ENCODE measurements at regions not wholly inside any gene's neighbourhood (a gene's known extent, or its start where the extent isn't known, plus 50 kb on each side); places are given as distances from the start of the nearest gene placed in this dataset.

- Histone ChIP-seq H3K9ac (ENCODE audit: low read length) (no peak overlapping the region), H3K79me2 (ENCODE audit: low read length) (no peaks in the 10 kb centered on the region), H3K9me2 (replicated peaks; ENCODE audit: insufficient read depth, low read length) (no peaks in the 10 kb centered on the region), H3K27me3 (ENCODE audit: low read length) (no peaks in the 10 kb centered on the region), H3K4me1 (ENCODE audit: low read length) (no peaks in the 10 kb centered on the region), H3K27ac (ENCODE audit: low read length) (no peak overlapping the region), H3K4me2 (ENCODE audit: low read depth, low read length, poor library complexity, severe bottlenecking) (no peak overlapping the region), H3K9me3 (ENCODE audit: low read length) (peaks cover 5% of the 10 kb centered on the region), H4K20me1 (ENCODE audit: insufficient read depth, low read depth, low read length) (no peaks in the 10 kb centered on the region), H3K4me3 (ENCODE audit: low read length) (no peak overlapping the region), H2AFZ (ENCODE audit: low read length) (no peak overlapping the region), H3K36me3 (ENCODE audit: insufficient read depth, low read length) (no peaks in the 10 kb centered on the region)
- peak; percentile 78 for DNase-seq
These were observed 213.0 kb upstream of the CELF4 start for GRCh38 chr18:37778417-37779165.

GRCh38 chr18:37769826-37770225, 204.2 kb upstream of the CELF4 start:
- H3K27me3 ChIP-seq (ENCODE audit: low read length) = no peaks in the 10 kb centered on the region
- no peak for DNase-seq
- H3K27ac ChIP-seq (ENCODE audit: low read length) = no peak overlapping the region
- no peak overlapping the region for H3K4me3 ChIP-seq (ENCODE audit: low read length)
- H3K4me2 ChIP-seq (ENCODE audit: low read depth, low read length, poor library complexity, severe bottlenecking) = no peak overlapping the region
- H4K20me1 ChIP-seq (ENCODE audit: insufficient read depth, low read depth, low read length) = no peaks in the 10 kb centered on the region
- no peaks in the 10 kb centered on the region for H3K79me2 ChIP-seq (ENCODE audit: low read length)
- no peaks in the 10 kb centered on the region for H3K9me2 ChIP-seq (replicated peaks; ENCODE audit: insufficient read depth, low read length)
- no peaks in the 10 kb centered on the region for H3K9me3 ChIP-seq (ENCODE audit: low read length)
- no peaks in the 10 kb centered on the region for H3K36me3 ChIP-seq (ENCODE audit: insufficient read depth, low read length)
- no peak overlapping the region for H3K9ac ChIP-seq (ENCODE audit: low read length)
- no peaks in the 10 kb centered on the region for H3K4me1 ChIP-seq (ENCODE audit: low read length)
- H2AFZ ChIP-seq (ENCODE audit: low read length) = no peak overlapping the region

GRCh38 chr18:37764541-37765288, 199.1 kb upstream of the CELF4 start:
- Histone ChIP-seq H3K9me3 (ENCODE audit: low read length) (no peaks in the 10 kb centered on the region), H3K9ac (ENCODE audit: low read length) (no peak overlapping the region), H3K36me3 (ENCODE audit: insufficient read depth, low read length) (no peaks in the 10 kb centered on the region), H3K9me2 (replicated peaks; ENCODE audit: insufficient read depth, low read length) (no peaks in the 10 kb centered on the region), H3K27me3 (ENCODE audit: low read length) (no peaks in the 10 kb centered on the region), H3K4me2 (ENCODE audit: low read depth, low read length, poor library complexity, severe bottlenecking) (no peak overlapping the region), H3K4me3 (ENCODE audit: low read length) (no peak overlapping the region), H3K4me1 (ENCODE audit: low read length) (no peaks in the 10 kb centered on the region), H3K79me2 (ENCODE audit: low read length) (no peaks in the 10 kb centered on the region), H3K27ac (ENCODE audit: low read length) (no peak overlapping the region), H4K20me1 (ENCODE audit: insufficient read depth, low read depth, low read length) (no peaks in the 10 kb centered on the region), H2AFZ (ENCODE audit: low read length) (no peak overlapping the region)
- no peak for DNase-seq

GRCh38 chr18:37762076-37762621, 196.6 kb upstream of the CELF4 start:
- H3K9ac ChIP-seq (ENCODE audit: low read length) = no peak overlapping the region
- H3K9me3 ChIP-seq (ENCODE audit: low read length) = no peaks in the 10 kb centered on the region
- no peak overlapping the region for H3K4me3 ChIP-seq (ENCODE audit: low read length)
- no peaks in the 10 kb centered on the region for H3K27me3 ChIP-seq (ENCODE audit: low read length)
- H3K4me2 ChIP-seq (ENCODE audit: low read depth, low read length, poor library complexity, severe bottlenecking) = no peak overlapping the region
- no peak overlapping the region for H2AFZ ChIP-seq (ENCODE audit: low read length)
- H3K9me2 ChIP-seq (replicated peaks; ENCODE audit: insufficient read depth, low read length) = 0 out of 2 replicates have a peak, but pooled peaks cover 3% of the 10 kb centered on the region
- H4K20me1 ChIP-seq (ENCODE audit: insufficient read depth, low read depth, low read length) = no peaks in the 10 kb centered on the region
- H3K27ac ChIP-seq (ENCODE audit: low read length) = no peak overlapping the region
- no peaks in the 10 kb centered on the region for H3K36me3 ChIP-seq (ENCODE audit: insufficient read depth, low read length)
- H3K79me2 ChIP-seq (ENCODE audit: low read length) = no peaks in the 10 kb centered on the region
- H3K4me1 ChIP-seq (ENCODE audit: low read length) = no peaks in the 10 kb centered on the region
- no peak for DNase-seq

GRCh38 chr18:37754141-37754540, 188.5 kb upstream of the CELF4 start:
- Histone ChIP-seq H4K20me1 (ENCODE audit: insufficient read depth, low read depth, low read length) (no peaks in the 10 kb centered on the region), H3K27ac (ENCODE audit: low read length) (no peak overlapping the region), H3K27me3 (ENCODE audit: low read length) (no peaks in the 10 kb centered on the region), H3K4me2 (ENCODE audit: low read depth, low read length, poor library complexity, severe bottlenecking) (no peak overlapping the region), H3K9me3 (ENCODE audit: low read length) (no peaks in the 10 kb centered on the region), H2AFZ (ENCODE audit: low read length) (no peak overlapping the region), H3K4me1 (ENCODE audit: low read length) (no peaks in the 10 kb centered on the region), H3K9me2 (replicated peaks; ENCODE audit: insufficient read depth, low read length) (no peaks in the 10 kb centered on the region), H3K79me2 (ENCODE audit: low read length) (no peaks in the 10 kb centered on the region), H3K4me3 (ENCODE audit: low read length) (no peak overlapping the region), H3K9ac (ENCODE audit: low read length) (no peak overlapping the region), H3K36me3 (ENCODE audit: insufficient read depth, low read length) (no peaks in the 10 kb centered on the region)
- no peak for DNase-seq

GRCh38 chr18:37742436-37742835, 176.8 kb upstream of the CELF4 start:
- Histone ChIP-seq H3K27me3 (ENCODE audit: low read length) (no peaks in the 10 kb centered on the region), H3K4me3 (ENCODE audit: low read length) (no peak overlapping the region), H3K9ac (ENCODE audit: low read length) (no peak overlapping the region), H3K27ac (ENCODE audit: low read length) (no peak overlapping the region), H3K9me3 (ENCODE audit: low read length) (no peaks in the 10 kb centered on the region), H4K20me1 (ENCODE audit: insufficient read depth, low read depth, low read length) (no peaks in the 10 kb centered on the region), H3K4me2 (ENCODE audit: low read depth, low read length, poor library complexity, severe bottlenecking) (no peak overlapping the region), H3K79me2 (ENCODE audit: low read length) (no peaks in the 10 kb centered on the region), H3K4me1 (ENCODE audit: low read length) (no peaks in the 10 kb centered on the region), H2AFZ (ENCODE audit: low read length) (no peak overlapping the region), H3K36me3 (ENCODE audit: insufficient read depth, low read length) (no peaks in the 10 kb centered on the region), H3K9me2 (replicated peaks; ENCODE audit: insufficient read depth, low read length) (no peaks in the 10 kb centered on the region)
- no peak for DNase-seq

GRCh38 chr18:37741032-37741623, 175.5 kb upstream of the CELF4 start:
- no peaks in the 10 kb centered on the region for H3K4me1 ChIP-seq (ENCODE audit: low read length)
- no peak overlapping the region for H3K9ac ChIP-seq (ENCODE audit: low read length)
- no peak overlapping the region for H2AFZ ChIP-seq (ENCODE audit: low read length)
- DNase-seq = no peak
- no peaks in the 10 kb centered on the region for H3K9me3 ChIP-seq (ENCODE audit: low read length)
- no peaks in the 10 kb centered on the region for H3K36me3 ChIP-seq (ENCODE audit: insufficient read depth, low read length)
- no peak overlapping the region for H3K4me2 ChIP-seq (ENCODE audit: low read depth, low read length, poor library complexity, severe bottlenecking)
- H3K27me3 ChIP-seq (ENCODE audit: low read length) = no peaks in the 10 kb centered on the region
- no peaks in the 10 kb centered on the region for H4K20me1 ChIP-seq (ENCODE audit: insufficient read depth, low read depth, low read length)
- no peaks in the 10 kb centered on the region for H3K79me2 ChIP-seq (ENCODE audit: low read length)
- H3K27ac ChIP-seq (ENCODE audit: low read length) = no peak overlapping the region
- no peak overlapping the region for H3K4me3 ChIP-seq (ENCODE audit: low read length)
- H3K9me2 ChIP-seq (replicated peaks; ENCODE audit: insufficient read depth, low read length) = no peaks in the 10 kb centered on the region

- Histone ChIP-seq H4K20me1 (ENCODE audit: insufficient read depth, low read depth, low read length) (no peaks in the 10 kb centered on the region), H3K27me3 (ENCODE audit: low read length) (no peaks in the 10 kb centered on the region), H3K9me3 (ENCODE audit: low read length) (no peaks in the 10 kb centered on the region), H3K4me3 (ENCODE audit: low read length) (no peak overlapping the region), H3K9me2 (replicated peaks; ENCODE audit: insufficient read depth, low read length) (no peaks in the 10 kb centered on the region), H3K9ac (ENCODE audit: low read length) (no peak overlapping the region), H2AFZ (ENCODE audit: low read length) (no peak overlapping the region), H3K4me2 (ENCODE audit: low read depth, low read length, poor library complexity, severe bottlenecking) (no peak overlapping the region), H3K4me1 (ENCODE audit: low read length) (no peaks in the 10 kb centered on the region), H3K79me2 (ENCODE audit: low read length) (no peaks in the 10 kb centered on the region), H3K27ac (ENCODE audit: low read length) (no peak overlapping the region), H3K36me3 (ENCODE audit: insufficient read depth, low read length) (no peaks in the 10 kb centered on the region)
- DNase-seq = no peak
These were observed 168.8 kb upstream of the CELF4 start for GRCh38 chr18:37734406-37734805.

Data from Karpas-422 (cell line).